SKM-1 treated with dmso at 0.1 percent for 144 hours (cell line): ENCODE measurements at regions not wholly inside any gene's neighbourhood (a gene's known extent, or its start where the extent isn't known, plus 50 kb on each side); places are given as distances from the start of the nearest gene placed in this dataset.
"Not testable (repeated sequence)": the region's sequence is repeated elsewhere in the genome, so short reads cannot be mapped to it uniquely, and the experiment has no call there.

Source experiments
- DNase-seq: peaks from one replicate; lab custom pipeline; 2025; ENCODE audit not compliant: unreplicated experiment; lab: John Stamatoyannopoulos, UW

GRCh38 chr12:25615119-25615518 lies 62.0 kb upstream of the LMNTD1 start:
- DNase-seq, result peak; percentile 24

- no peak for DNase-seq
These were observed 63.2 kb upstream of the LMNTD1 start for GRCh38 chr12:25616286-25616685.

- no peak for DNase-seq
These were observed 64.9 kb upstream of the LMNTD1 start for GRCh38 chr12:25617991-25618390.

- no peak for DNase-seq
These were observed 70.7 kb upstream of the LMNTD1 start for GRCh38 chr12:25623816-25624215.

- DNase-seq, result no peak
These were observed 72.1 kb upstream of the LMNTD1 start for GRCh38 chr12:25625146-25625545.

- DNase-seq, result no peak
These were observed 76.3 kb upstream of the LMNTD1 start for GRCh38 chr12:25629341-25629740.

- DNase-seq, result not testable (repeated sequence)
These were observed 77.8 kb upstream of the LMNTD1 start for GRCh38 chr12:25630735-25631515.

- not testable (repeated sequence) for DNase-seq
These were observed 80.1 kb upstream of the LMNTD1 start for GRCh38 chr12:25633149-25633548.

GRCh38 chr12:25637752-25638151 lies 84.7 kb upstream of the LMNTD1 start:
- DNase-seq, result no peak

GRCh38 chr12:25639406-25639805 lies 86.3 kb upstream of the LMNTD1 start:
- no peak for DNase-seq

GRCh38 chr12:25644979-25645378 lies 91.9 kb upstream of the LMNTD1 start:
- DNase-seq, result no peak

GRCh38 chr12:25645427-25645826 lies 92.3 kb upstream of the LMNTD1 start:
- DNase-seq, result no peak

GRCh38 chr12:25651931-25652330 lies 98.8 kb upstream of the LMNTD1 start:
- no peak for DNase-seq

- no peak for DNase-seq
These were observed 99.3 kb upstream of the LMNTD1 start for GRCh38 chr12:25652371-25652770.

GRCh38 chr12:25653487-25654175 lies 100.5 kb upstream of the LMNTD1 start:
- no peak for DNase-seq

GRCh38 chr12:25655702-25656101 lies 102.6 kb upstream of the LMNTD1 start:
- no peak for DNase-seq

- no peak for DNase-seq
These were observed 106.5 kb upstream of the LMNTD1 start for GRCh38 chr12:25659621-25660020.

GRCh38 chr12:25670076-25671055 lies 117.3 kb upstream of the LMNTD1 start:
- DNase-seq, result no peak

GRCh38 chr12:25675808-25676207 lies 122.7 kb upstream of the LMNTD1 start:
- DNase-seq, result no peak

GRCh38 chr12:25677232-25677937 lies 124.3 kb upstream of the LMNTD1 start:
- no peak for DNase-seq

- no peak for DNase-seq
These were observed 128.5 kb upstream of the LMNTD1 start for GRCh38 chr12:25681580-25681979.
